GM19351 (cell line): ENCODE measurements at regions not wholly inside any gene's neighbourhood (a gene's known extent, or its start where the extent isn't known, plus 50 kb on each side); places are given as distances from the start of the nearest gene placed in this dataset.

Source experiments
- ATAC-seq: cut with Tn5 transposase; IDR thresholded peaks from one replicate; pipeline ENCODE4 v1.9.1; 2021; ENCODE audit warnings: mild to moderate bottlenecking, moderate library complexity; ENCODE audit not compliant: unreplicated experiment

DNA sequence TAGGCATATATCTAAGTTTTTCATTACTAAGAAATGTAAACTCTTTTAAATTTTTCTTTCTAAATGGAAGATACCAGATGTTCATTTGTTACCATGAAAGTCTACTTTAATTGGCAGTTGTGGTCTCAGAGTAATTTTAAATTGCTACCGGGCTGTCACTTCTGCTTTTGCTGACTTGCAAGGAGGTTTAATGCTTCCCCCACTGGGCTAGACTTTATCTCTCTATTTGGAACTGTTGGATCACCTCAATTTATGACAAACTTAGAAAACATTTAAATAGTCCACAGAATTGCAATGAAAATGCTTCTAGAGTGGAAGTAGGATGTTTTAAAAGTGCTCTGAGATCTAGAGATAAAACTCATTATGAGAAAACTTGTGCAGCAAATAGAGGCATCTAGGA, 479.8 kb upstream of the GOT2 start:
- ATAC-seq, result no peak

- no peak for ATAC-seq
Measured at GRCh38 chr16:59212492-59213024, 478.4 kb upstream of the GOT2 start.

DNA sequence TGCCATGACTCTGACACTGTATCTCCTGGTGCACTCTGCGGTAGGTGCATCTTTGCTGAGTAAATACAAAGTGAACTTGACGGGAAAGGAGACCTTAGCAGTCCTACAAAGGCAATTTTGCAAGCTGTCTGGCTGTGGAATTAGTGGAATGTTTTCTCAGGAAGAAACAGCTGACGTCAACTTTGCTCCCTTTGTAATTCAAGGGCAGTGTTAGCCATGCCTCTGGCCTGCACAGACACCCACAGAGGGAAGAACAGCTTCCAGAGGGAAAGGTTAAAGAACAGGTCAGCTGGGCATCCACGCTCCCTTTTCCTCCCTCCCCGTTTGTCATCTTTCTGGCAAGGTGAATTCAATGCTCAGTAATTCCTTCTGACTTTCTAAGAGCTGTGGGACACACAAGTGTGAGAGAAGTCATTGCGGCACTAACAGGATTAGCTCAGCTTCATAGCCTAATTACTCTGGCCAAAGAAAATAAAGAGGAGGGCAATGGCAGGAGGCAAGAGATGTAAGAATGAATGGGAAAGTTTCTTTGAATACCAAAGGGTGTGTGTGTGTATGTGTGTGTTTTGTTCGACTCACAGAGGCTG, 476.9 kb upstream of the GOT2 start:
- no peak for ATAC-seq

DNA sequence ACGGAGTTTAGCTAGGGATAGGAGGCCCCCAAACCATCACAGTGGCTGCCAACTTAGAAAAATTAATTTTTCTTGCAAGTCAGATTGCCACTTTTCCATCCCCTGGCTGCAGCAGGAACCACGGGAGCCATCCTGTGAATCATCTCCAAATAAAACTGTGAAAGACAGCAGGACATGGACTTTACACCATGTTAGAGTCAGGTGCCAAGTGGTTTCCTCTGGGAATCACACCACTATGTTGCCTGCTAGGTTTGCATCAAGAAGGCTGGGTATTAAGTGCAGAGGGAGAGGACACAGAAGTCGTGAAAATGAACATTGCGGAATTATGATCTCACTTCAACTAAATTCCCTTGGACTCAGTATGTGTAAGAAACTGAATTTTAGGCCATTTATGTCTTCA, 471.3 kb upstream of the GOT2 start:
- no peak for ATAC-seq

- ATAC-seq, result no peak
Measured at GRCh38 chr16:59204589-59204988, 470.5 kb upstream of the GOT2 start.

DNA sequence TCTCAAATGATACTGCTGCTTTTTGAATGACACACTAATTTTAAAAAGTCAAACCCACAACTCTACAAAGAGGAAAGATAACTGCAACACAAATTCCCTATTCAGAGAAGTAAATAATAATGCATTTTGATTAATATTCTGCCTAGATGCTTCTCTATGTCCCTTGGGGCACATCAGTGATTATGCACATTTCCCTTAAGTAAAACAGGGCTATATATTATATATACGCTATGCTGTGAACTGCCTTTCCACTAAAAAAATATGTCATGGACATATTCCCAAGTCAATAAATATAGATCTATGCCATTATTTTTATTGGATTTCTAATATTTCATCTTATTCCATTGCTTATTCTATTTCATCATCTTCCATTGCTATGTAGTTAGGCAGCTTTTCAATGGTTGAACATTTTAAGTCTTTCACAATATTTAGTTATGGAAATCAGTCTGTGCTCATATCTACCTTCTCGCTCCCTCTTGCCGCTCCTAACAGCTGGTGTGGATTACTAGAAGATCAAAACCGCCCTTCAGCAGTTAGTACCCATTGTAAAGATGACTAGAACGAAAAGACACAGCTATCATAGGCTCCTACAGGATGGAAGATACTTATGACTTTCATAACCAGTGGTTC, 468.2 kb upstream of the GOT2 start:
- ATAC-seq, result no peak

DNA sequence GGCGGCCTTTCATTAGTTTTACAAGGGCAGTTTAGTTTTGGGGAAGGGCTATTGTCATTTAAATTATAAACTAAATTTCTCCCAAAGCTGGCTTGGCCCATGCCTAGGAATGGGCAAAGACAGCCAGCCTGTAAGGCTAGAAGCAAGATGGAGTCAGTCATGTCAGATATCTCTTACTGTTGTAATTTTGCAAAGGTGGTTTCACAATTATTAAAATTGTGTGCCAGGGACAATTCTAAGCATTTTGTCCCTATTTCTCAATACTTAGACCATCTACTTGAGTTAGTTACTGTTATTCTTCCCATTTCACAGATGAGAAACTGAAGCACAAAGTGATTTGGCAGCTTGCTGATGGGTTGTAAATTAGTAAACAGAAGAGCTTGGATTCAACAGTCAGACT, 467.7 kb upstream of the GOT2 start:
- no peak for ATAC-seq

- no peak for ATAC-seq
Measured at GRCh38 chr16:59201160-59201559, 467.0 kb upstream of the GOT2 start.

DNA sequence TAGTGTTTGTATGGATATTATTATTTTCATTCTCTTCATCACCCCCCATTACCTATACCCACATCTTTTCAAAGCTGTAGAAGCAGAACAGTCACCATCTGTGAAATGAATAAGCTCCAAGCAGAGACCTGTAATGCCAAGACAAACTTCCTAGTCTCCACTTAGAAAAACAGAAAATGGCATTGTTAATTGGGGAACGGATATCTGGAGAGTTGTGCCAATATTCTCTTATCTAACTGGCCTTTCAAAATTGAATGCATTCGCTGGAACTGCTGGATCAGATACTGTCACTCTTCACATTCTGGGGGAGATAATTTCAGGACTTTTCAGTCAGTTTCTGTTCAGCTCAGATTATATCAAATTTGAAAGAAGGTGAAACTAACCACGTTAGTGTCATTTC, 464.4 kb upstream of the GOT2 start:
- ATAC-seq, result no peak

DNA sequence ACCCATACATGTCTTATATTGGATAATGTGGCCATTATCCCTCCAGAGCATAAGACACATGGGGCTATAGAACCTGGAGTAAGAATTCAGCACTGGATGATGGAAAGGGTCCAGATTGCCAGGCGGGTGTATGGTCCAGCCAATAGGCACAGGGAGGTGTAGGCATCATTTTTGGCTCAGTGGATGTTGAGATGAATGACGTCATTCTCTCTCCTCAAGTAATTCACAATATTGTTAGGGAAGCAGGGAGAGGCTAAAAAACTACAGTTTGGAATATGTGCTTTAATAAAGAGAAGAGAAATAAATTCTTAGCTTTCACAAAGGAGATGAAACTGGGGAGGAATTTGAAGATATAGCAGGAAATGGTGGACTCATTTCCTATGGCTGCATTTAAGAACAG, 461.1 kb upstream of the GOT2 start:
- no peak for ATAC-seq

GRCh38 chr16:59193637-59194036, 459.5 kb upstream of the GOT2 start:
- ATAC-seq, result no peak

DNA sequence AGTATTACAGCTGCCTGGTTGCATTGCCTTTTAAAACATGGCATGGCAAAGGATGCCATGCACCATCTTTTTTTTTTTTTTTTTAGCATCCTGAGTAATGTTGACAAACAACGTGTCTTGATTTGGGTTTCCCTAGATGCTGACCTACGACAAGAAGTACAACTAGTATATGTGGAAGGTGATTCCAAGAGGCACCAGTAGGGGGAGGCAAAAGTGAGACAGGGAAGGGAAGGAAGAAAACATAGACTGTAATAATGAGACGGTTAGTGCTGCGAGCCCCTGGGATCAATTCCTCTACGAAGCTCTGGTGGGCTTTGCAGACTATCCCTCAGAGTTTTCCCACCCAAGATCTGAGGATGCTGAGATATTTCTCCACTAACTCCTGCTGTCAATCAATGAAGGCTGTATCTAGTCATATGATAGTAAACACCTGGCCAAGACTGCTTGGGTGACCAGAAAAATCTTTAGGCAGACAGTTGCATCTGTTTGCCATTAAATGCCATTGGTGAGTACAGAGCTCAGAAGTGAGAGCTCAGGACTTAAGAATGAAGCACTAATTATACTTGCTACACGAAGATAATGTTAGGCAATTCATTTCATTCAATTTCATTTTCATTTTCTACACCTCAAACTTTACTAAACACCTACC, 458.6 kb upstream of the GOT2 start:
- no peak for ATAC-seq

- no peak for ATAC-seq
Measured at GRCh38 chr16:59190731-59191130, 456.6 kb upstream of the GOT2 start.

GRCh38 chr16:59188029-59188428, 453.9 kb upstream of the GOT2 start:
- no peak for ATAC-seq

- no peak for ATAC-seq
Measured at GRCh38 chr16:59181821-59182420, 447.8 kb upstream of the GOT2 start.

DNA sequence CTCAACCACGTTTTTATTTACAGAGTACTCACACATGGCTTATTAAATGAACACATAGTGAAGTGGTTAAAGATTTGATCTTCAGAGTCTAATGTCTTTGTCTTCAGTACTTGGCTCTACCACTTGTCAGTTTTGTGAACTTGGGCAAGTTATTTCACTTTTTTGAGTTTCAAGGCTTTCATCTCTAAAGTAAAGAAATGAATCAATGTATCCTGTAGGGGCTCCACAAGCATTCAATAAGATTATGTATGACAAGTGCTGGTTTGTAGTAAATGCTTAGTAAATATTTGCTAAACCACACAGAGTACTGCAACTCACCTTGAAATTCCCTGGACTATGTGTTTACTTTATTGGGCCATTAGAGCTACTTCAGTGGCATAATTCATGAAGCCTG, 446.0 kb upstream of the GOT2 start:
- no peak for ATAC-seq

- ATAC-seq, result no peak
Measured at GRCh38 chr16:59179446-59180082, 445.4 kb upstream of the GOT2 start.

DNA sequence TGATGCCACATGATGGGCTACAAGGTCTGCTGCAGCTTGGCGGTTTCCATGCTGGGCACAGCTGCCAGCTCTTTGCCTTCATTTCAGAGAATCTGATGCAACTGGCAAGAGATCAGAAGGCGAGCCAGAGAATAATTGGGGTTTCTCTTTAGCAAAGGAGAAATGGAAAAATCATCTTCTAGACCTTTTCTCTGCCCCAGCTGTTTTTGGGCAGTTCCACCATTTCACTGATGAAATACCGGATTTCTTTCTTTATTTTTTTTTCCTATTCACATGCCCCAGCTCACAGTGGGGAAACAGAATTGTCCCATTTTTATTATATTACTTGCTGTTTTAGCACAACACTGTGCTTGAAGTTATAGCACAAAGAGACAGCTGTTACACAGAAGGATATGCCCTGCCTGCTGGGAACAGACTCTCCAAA, 439.3 kb upstream of the GOT2 start:
- no peak for ATAC-seq

GRCh38 chr16:59170099-59170712, 436.1 kb upstream of the GOT2 start:
- no peak for ATAC-seq

- no peak for ATAC-seq
Measured at GRCh38 chr16:59169168-59169567, 435.1 kb upstream of the GOT2 start.
